DND-41 (cell line): ENCODE measurements at regions not wholly inside any gene's neighbourhood (a gene's known extent, or its start where the extent isn't known, plus 50 kb on each side); places are given as distances from the start of the nearest gene placed in this dataset.

Experiments used
- ATAC-seq: fragments of 200-7000 bp; cut with Tn5 transposase; 3 replicates; pipeline ENCODE4 v1.9.1; 2021; ENCODE audit warnings: low read depth; ENCODE audit not compliant: insufficient read depth
- DNase-seq: peaks from one replicate; pipeline ENCODE4 v3.0.0-alpha.2; 2020
- H2AFZ ChIP-seq: 2 replicates; pipeline ENCODE4 v1.6.0; 2012; ENCODE audit warnings: low read depth, low read length
- H3K27ac ChIP-seq: 2 replicates; pipeline ENCODE4 v1.5.1; 2012; ENCODE audit warnings: low read length, inconsistent platforms
- H3K27me3 ChIP-seq: fragments of 200-600 bp; sonication (generic); 2 replicates; pipeline ENCODE4 v1.6.0; 2012; ENCODE audit warnings: low read length, mild to moderate bottlenecking, inconsistent platforms; ENCODE audit not compliant: insufficient read depth, poor library complexity
- H3K36me3 ChIP-seq: 2 replicates; pipeline ENCODE4 v1.5.1; 2012; ENCODE audit warnings: low read length, inconsistent platforms; ENCODE audit not compliant: insufficient read depth
- H3K4me1 ChIP-seq: 2 replicates; pipeline ENCODE4 v1.5.1; 2012; ENCODE audit warnings: mild to moderate bottlenecking, low read length; ENCODE audit not compliant: insufficient read depth
- H3K4me2 ChIP-seq: 2 replicates; pipeline ENCODE4 v1.6.0; 2012; ENCODE audit warnings: mild to moderate bottlenecking, moderate library complexity, low read length, inconsistent platforms; ENCODE audit not compliant: insufficient read depth
- H3K4me3 ChIP-seq, 2 experiments: fragments of 200-600 bp in 1 of 2; shearing (Covaris generic) in 1 of 2; 2 replicates each; pipeline ENCODE4 v1.5.1; 2012 to 2016; ENCODE audit warnings: inconsistent platforms in 2 of 2, low read length in 2 of 2, mild to moderate bottlenecking in 2 of 2, low read depth in 1 of 2, moderate library complexity in 1 of 2
- H3K79me2 ChIP-seq: 2 replicates; pipeline ENCODE4 v1.6.0; 2012; ENCODE audit warnings: low read length, inconsistent platforms; ENCODE audit not compliant: insufficient read depth
- H3K9ac ChIP-seq: 2 replicates; pipeline ENCODE4 v1.6.0; 2012; ENCODE audit warnings: low read depth, mild to moderate bottlenecking, inconsistent platforms, low read length, moderate library complexity
- H3K9me3 ChIP-seq: 2 replicates; pipeline ENCODE4 v1.5.1; 2012; ENCODE audit warnings: low read length, moderate library complexity, mild to moderate bottlenecking, inconsistent platforms; ENCODE audit not compliant: insufficient read depth, severe bottlenecking
- H4K20me1 ChIP-seq: 2 replicates; pipeline ENCODE4 v1.6.0; 2012; ENCODE audit warnings: low read length; ENCODE audit not compliant: insufficient read depth
- EZH2 ChIP-seq: IDR thresholded peaks from 3 replicates; pipeline ENCODE4 v1.6.1; 2012; ENCODE audit warnings: borderline replicate concordance, low read depth, mild to moderate bottlenecking, moderate library complexity, low read length, inconsistent platforms; ENCODE audit not compliant: severe bottlenecking
- TF ChIP-seq, protein P1 (sequence below): IDR thresholded peaks from 2 replicates; pipeline ENCODE4 v1.5.1; 2012; ENCODE audit warnings: borderline replicate concordance, low read length, moderate library complexity, mild to moderate bottlenecking; ENCODE audit not compliant: poor library complexity, severe bottlenecking; ENCODE audit errors: extremely low read depth

DNA sequence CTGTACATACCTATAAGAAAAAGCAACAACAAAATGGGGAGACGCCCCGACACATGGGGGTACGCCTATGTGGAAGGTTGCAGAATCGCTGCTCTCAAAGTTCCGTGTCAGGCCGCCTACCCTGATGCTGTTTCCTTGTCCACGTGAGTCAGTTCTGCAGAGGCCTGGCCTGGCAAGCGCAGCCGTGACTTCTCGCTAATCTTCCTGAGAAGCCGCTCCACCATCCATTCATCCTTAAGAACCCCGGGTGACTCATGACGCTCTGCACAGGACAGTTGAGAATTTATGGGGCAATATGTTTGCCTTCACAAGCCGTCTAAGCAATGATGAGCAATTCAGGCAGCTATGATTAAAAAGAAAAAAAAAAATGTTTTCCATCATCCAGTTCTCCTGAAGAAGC, 122.3 kb upstream of the TMPRSS2 start:
- no peak overlapping the region for H3K27ac ChIP-seq
- H3K4me2 ChIP-seq = no peak overlapping the region
- H3K27me3 ChIP-seq = no peaks in the 10 kb centered on the region
- ATAC-seq (no peak), DNase-seq (no peak)
- H3K9me3 ChIP-seq = no peaks in the 10 kb centered on the region
- peaks cover 28% of the 10 kb centered on the region for H3K4me1 ChIP-seq
- H3K4me3 ChIP-seq = no peak overlapping the region
- no peaks in the 10 kb centered on the region for H3K79me2 ChIP-seq
- no peak overlapping the region for H3K9ac ChIP-seq
- no peaks in the 10 kb centered on the region for H4K20me1 ChIP-seq
- H3K36me3 ChIP-seq = no peaks in the 10 kb centered on the region
- TF ChIP-seq EZH2 = no peak
- TF ChIP-seq, protein P1, sequence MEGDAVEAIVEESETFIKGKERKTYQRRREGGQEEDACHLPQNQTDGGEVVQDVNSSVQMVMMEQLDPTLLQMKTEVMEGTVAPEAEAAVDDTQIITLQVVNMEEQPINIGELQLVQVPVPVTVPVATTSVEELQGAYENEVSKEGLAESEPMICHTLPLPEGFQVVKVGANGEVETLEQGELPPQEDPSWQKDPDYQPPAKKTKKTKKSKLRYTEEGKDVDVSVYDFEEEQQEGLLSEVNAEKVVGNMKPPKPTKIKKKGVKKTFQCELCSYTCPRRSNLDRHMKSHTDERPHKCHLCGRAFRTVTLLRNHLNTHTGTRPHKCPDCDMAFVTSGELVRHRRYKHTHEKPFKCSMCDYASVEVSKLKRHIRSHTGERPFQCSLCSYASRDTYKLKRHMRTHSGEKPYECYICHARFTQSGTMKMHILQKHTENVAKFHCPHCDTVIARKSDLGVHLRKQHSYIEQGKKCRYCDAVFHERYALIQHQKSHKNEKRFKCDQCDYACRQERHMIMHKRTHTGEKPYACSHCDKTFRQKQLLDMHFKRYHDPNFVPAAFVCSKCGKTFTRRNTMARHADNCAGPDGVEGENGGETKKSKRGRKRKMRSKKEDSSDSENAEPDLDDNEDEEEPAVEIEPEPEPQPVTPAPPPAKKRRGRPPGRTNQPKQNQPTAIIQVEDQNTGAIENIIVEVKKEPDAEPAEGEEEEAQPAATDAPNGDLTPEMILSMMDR = no peak
- H2AFZ ChIP-seq = no peak overlapping the region

DNA sequence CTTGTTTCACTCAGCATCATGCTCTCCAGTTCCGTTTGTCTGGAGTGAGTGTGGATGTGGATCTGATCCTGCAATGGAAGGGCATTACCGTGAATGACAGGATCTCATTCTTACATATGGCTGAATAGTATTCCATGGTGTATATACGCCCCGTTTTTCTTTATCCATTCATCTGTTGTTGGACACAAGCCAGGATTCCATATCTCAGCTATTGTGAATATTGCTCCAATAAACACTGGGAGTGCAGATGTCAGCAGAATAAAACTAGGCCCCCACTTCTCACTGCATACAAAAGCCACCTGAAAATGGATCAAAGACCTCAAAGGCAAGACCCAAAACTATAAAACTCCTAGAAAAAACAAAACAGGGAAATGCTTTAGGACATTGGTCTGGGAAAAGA, 120.3 kb upstream of the TMPRSS2 start:
- H3K79me2 ChIP-seq = no peaks in the 10 kb centered on the region
- H3K36me3 ChIP-seq = no peaks in the 10 kb centered on the region
- ATAC-seq (no peak), DNase-seq (no peak)
- H3K27ac ChIP-seq = no peak overlapping the region
- H2AFZ ChIP-seq = no peak overlapping the region
- no peak for TF ChIP-seq EZH2
- TF ChIP-seq, protein P1 = no peak
- H3K27me3 ChIP-seq = no peaks in the 10 kb centered on the region
- peaks cover 24% of the 10 kb centered on the region for H3K4me1 ChIP-seq
- peaks cover 5% of the 10 kb centered on the region for H3K9me3 ChIP-seq
- H3K4me2 ChIP-seq = no peak overlapping the region
- no peak overlapping the region for H3K9ac ChIP-seq
- H4K20me1 ChIP-seq = no peaks in the 10 kb centered on the region
- no peak overlapping the region for H3K4me3 ChIP-seq

DNA sequence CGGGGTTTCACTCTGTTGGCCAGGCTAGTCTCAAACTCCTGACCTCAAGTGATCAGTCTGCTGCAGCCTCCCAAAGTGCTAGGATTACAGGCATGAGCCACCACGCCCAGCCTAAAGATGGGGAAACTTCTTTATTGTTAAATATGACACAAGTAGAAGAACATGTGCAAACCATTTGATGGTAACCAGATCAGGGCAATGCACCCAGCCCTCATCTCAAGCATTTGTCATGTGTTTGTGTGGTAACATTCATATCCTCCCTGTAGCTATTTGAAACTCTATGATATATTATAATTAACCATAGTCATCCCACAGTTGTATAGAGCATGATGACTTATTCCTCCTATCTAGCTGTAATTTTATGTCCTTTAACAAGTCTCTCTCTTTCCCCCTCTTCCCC, 119.5 kb upstream of the TMPRSS2 start:
- Histone ChIP-seq H3K4me3 (no peak overlapping the region), H3K9ac (no peak overlapping the region)
- no peak for ATAC-seq

More for the DNA sequence above, 119.5 kb upstream of the TMPRSS2 start:
- peaks cover 5% of the 10 kb centered on the region for H3K9me3 ChIP-seq
- no peaks in the 10 kb centered on the region for H3K79me2 ChIP-seq
- no peak for DNase-seq
- H3K27me3 ChIP-seq = no peaks in the 10 kb centered on the region
- no peak overlapping the region for H3K27ac ChIP-seq
- no peak overlapping the region for H2AFZ ChIP-seq
- no peak overlapping the region for H3K4me2 ChIP-seq
- H4K20me1 ChIP-seq = no peaks in the 10 kb centered on the region
- no peak for TF ChIP-seq EZH2
- TF ChIP-seq, protein P1 = no peak
- no peaks in the 10 kb centered on the region for H3K36me3 ChIP-seq
- peaks cover 16% of the 10 kb centered on the region for H3K4me1 ChIP-seq
